Adrenal gland (tissue), 5 donors: ENCODE measurements at regions not wholly inside any gene's neighbourhood (a gene's known extent, or its start where the extent isn't known, plus 50 kb on each side); places are given as distances from the start of the nearest gene placed in this dataset.

Source experiments
- CTCF ChIP-seq, 6 experiments: fragments of 450-650 bp in 4 of 6; fragments of 200-600 bp in 2 of 6; sonication (generic) in 1 of 6; IDR thresholded peaks; 1 replicate in 5 of 6; 2 replicates in 1 of 6; pipeline versions ENCODE4 v1.5.1 to v1.8.0; 2016 to 2021; ENCODE audit warnings: antibody characterized with exemption in 6 of 6, mild to moderate bottlenecking in 2 of 6, moderate library complexity in 1 of 6
- POLR2A ChIP-seq, 2 donors: fragments of 450-650 bp; IDR thresholded peaks; one replicate each; pipeline ENCODE4 v1.6.1; 2017; ENCODE audit warnings: antibody characterized with exemption in 2 of 2, mild to moderate bottlenecking in 2 of 2, moderate library complexity in 1 of 2
- donor health status: DM: no; HTN: no; CAD: no.

- TF ChIP-seq CTCF (IDR thresholded peaks at IDR 0.05) (no peak), POLR2A (IDR thresholded peaks at IDR 0.05) (no peak)
Measured at GRCh38 chr16:86357303-86357702, 153.0 kb upstream of the FOXF1 start.
